ENCODE measurements at regions not wholly inside any gene's neighbourhood (a gene's known extent, or its start where the extent isn't known, plus 50 kb on each side); places are given as distances from the start of the nearest gene placed in this dataset.

GRCh38 chr20:24732599-24732998 lies 216.5 kb upstream of the CST7 start:
- no peaks in the 10 kb centered on the region for H3K4me1 Mint-ChIP-seq (ENCODE audit: low read depth in 2 of 2)
- no peaks in the 10 kb centered on the region for H3K27me3 Mint-ChIP-seq
- H3K36me3 Mint-ChIP-seq (ENCODE audit: insufficient read depth): no peaks in the 10 kb centered on the region
- H3K9me3 Mint-ChIP-seq: no peaks in the 10 kb centered on the region
- no peak for DNase-seq
- ATAC-seq (replicated peaks): no peak
- no peak overlapping the region for H3K27ac Mint-ChIP-seq
- H3K4me3 Mint-ChIP-seq: no peak overlapping the region

GRCh38 chr20:24733416-24733815 lies 215.7 kb upstream of the CST7 start:
- Mint-ChIP-seq H3K9me3 (no peaks in the 10 kb centered on the region), H3K4me3 (no peak overlapping the region), H3K27me3 (no peaks in the 10 kb centered on the region), H3K27ac (no peak overlapping the region), H3K36me3 (ENCODE audit: insufficient read depth) (no peaks in the 10 kb centered on the region), H3K4me1 (ENCODE audit: low read depth in 2 of 2) (no peaks in the 10 kb centered on the region)
- ATAC-seq (replicated peaks) (no peak), DNase-seq (no peak)

GRCh38 chr20:24734139-24734538 lies 214.9 kb upstream of the CST7 start:
- ATAC-seq (replicated peaks) (no peak), DNase-seq (no peak)
- Mint-ChIP-seq H3K36me3 (ENCODE audit: insufficient read depth) (no peaks in the 10 kb centered on the region), H3K27me3 (no peaks in the 10 kb centered on the region), H3K9me3 (no peaks in the 10 kb centered on the region), H3K4me1 (ENCODE audit: low read depth in 2 of 2) (peaks cover 3% of the 10 kb centered on the region in 2 donors), H3K4me3 (no peak overlapping the region), H3K27ac (no peak overlapping the region)

- Mint-ChIP-seq H3K4me3 (no peak overlapping the region), H3K9me3 (no peaks in the 10 kb centered on the region), H3K27me3 (no peaks in the 10 kb centered on the region), H3K36me3 (ENCODE audit: insufficient read depth) (no peaks in the 10 kb centered on the region), H3K4me1 (ENCODE audit: low read depth in 2 of 2) (peaks cover 8 to 10% of the 10 kb centered on the region in 2 donors), H3K27ac (no peak overlapping the region)
- DNase-seq: no peak
- ATAC-seq (replicated peaks): no peak
Measured at GRCh38 chr20:24735263-24735662, 213.8 kb upstream of the CST7 start.

- H3K4me3 Mint-ChIP-seq: no peak overlapping the region
- H3K27me3 Mint-ChIP-seq: no peaks in the 10 kb centered on the region
- no peak overlapping the region for H3K27ac Mint-ChIP-seq
- no peaks in the 10 kb centered on the region for H3K36me3 Mint-ChIP-seq (ENCODE audit: insufficient read depth)
- DNase-seq (no peak), ATAC-seq (replicated peaks) (no peak)
- peaks cover 8 to 10% of the 10 kb centered on the region in 2 donors for H3K4me1 Mint-ChIP-seq (ENCODE audit: low read depth in 2 of 2)
- H3K9me3 Mint-ChIP-seq: no peaks in the 10 kb centered on the region
Measured at GRCh38 chr20:24736131-24736843, 212.8 kb upstream of the CST7 start.

GRCh38 chr20:24736844-24737211 lies 212.2 kb upstream of the CST7 start:
- Mint-ChIP-seq H3K27me3 (no peaks in the 10 kb centered on the region), H3K4me1 (ENCODE audit: low read depth in 2 of 2) (peaks cover 8 to 10% of the 10 kb centered on the region in 2 donors), H3K4me3 (no peak overlapping the region), H3K36me3 (ENCODE audit: insufficient read depth) (no peaks in the 10 kb centered on the region), H3K9me3 (no peaks in the 10 kb centered on the region), H3K27ac (no peak overlapping the region)
- ATAC-seq (replicated peaks): no peak
- DNase-seq: no peak

GRCh38 chr20:24737212-24737850 lies 211.7 kb upstream of the CST7 start:
- DNase-seq: no peak
- H3K9me3 Mint-ChIP-seq: no peaks in the 10 kb centered on the region
- H3K27me3 Mint-ChIP-seq: no peaks in the 10 kb centered on the region
- H3K36me3 Mint-ChIP-seq (ENCODE audit: insufficient read depth): no peaks in the 10 kb centered on the region
- peaks cover 8 to 10% of the 10 kb centered on the region in 2 donors for H3K4me1 Mint-ChIP-seq (ENCODE audit: low read depth in 2 of 2)
- no peak overlapping the region for H3K4me3 Mint-ChIP-seq
- H3K27ac Mint-ChIP-seq: no peak overlapping the region
- ATAC-seq (replicated peaks): no peak

GRCh38 chr20:24738058-24738775 lies 210.9 kb upstream of the CST7 start:
- Mint-ChIP-seq H3K4me3 (no peak overlapping the region), H3K27me3 (no peaks in the 10 kb centered on the region), H3K27ac (peak overlapping the region; percentile 56 to 74), H3K36me3 (ENCODE audit: insufficient read depth) (no peaks in the 10 kb centered on the region), H3K9me3 (no peaks in the 10 kb centered on the region), H3K4me1 (ENCODE audit: low read depth in 2 of 2) (peaks cover 8 to 10% of the 10 kb centered on the region in 2 donors)
- no peak for ATAC-seq (replicated peaks)
- no peak for DNase-seq

- peak overlapping the region; percentile 48 to 59 for H3K4me3 Mint-ChIP-seq
- H3K27me3 Mint-ChIP-seq: peaks cover 0 to 4% of the 10 kb centered on the region in 2 donors
- H3K9me3 Mint-ChIP-seq: no peaks in the 10 kb centered on the region
- peaks cover 8 to 10% of the 10 kb centered on the region in 2 donors for H3K4me1 Mint-ChIP-seq (ENCODE audit: low read depth in 2 of 2)
- DNase-seq (no peak), ATAC-seq (replicated peaks) (no peak)
- no peaks in the 10 kb centered on the region for H3K36me3 Mint-ChIP-seq (ENCODE audit: insufficient read depth)
- peak overlapping the region; percentile 56 to 74 for H3K27ac Mint-ChIP-seq
Measured at GRCh38 chr20:24738981-24739633, 210.0 kb upstream of the CST7 start.

- peak overlapping the region; percentile 56 to 74 for H3K27ac Mint-ChIP-seq
- no peak for DNase-seq
Measured at GRCh38 chr20:24739746-24740145, 209.3 kb upstream of the CST7 start.

GRCh38 chr20:24741493-24742072 lies 207.5 kb upstream of the CST7 start:
- no peak for ATAC-seq (replicated peaks)
- DNase-seq: no peak
- H3K36me3 Mint-ChIP-seq (ENCODE audit: insufficient read depth): no peaks in the 10 kb centered on the region
- H3K9me3 Mint-ChIP-seq: no peaks in the 10 kb centered on the region
- H3K4me3 Mint-ChIP-seq: no peak overlapping the region
- peaks cover 7 to 26% of the 10 kb centered on the region in 2 donors for H3K27me3 Mint-ChIP-seq
- H3K4me1 Mint-ChIP-seq (ENCODE audit: low read depth in 2 of 2): peaks cover 8 to 10% of the 10 kb centered on the region in 2 donors
- no peak overlapping the region for H3K27ac Mint-ChIP-seq

More at GRCh38 chr20:24739746-24740145, 209.3 kb upstream of the CST7 start:
- H3K4me1 Mint-ChIP-seq (ENCODE audit: low read depth in 2 of 2): peaks cover 8 to 10% of the 10 kb centered on the region in 2 donors
- peaks cover 0 to 9% of the 10 kb centered on the region in 2 donors for H3K27me3 Mint-ChIP-seq
- no peaks in the 10 kb centered on the region for H3K9me3 Mint-ChIP-seq
- H3K4me3 Mint-ChIP-seq: peak overlapping the region in 1 of 2 donors; percentile 59
- no peaks in the 10 kb centered on the region for H3K36me3 Mint-ChIP-seq (ENCODE audit: insufficient read depth)
- ATAC-seq (replicated peaks): no peak

GRCh38 chr20:24742436-24742835 lies 206.6 kb upstream of the CST7 start:
- no peaks in the 10 kb centered on the region for H3K9me3 Mint-ChIP-seq
- ATAC-seq (replicated peaks) (no peak), DNase-seq (no peak)
- H3K27ac Mint-ChIP-seq: no peak overlapping the region
- peaks cover 16 to 35% of the 10 kb centered on the region in 2 donors for H3K27me3 Mint-ChIP-seq
- H3K4me3 Mint-ChIP-seq: no peak overlapping the region
- H3K36me3 Mint-ChIP-seq (ENCODE audit: insufficient read depth): no peaks in the 10 kb centered on the region
- H3K4me1 Mint-ChIP-seq (ENCODE audit: low read depth in 2 of 2): peaks cover 8 to 10% of the 10 kb centered on the region in 2 donors

- no peak for ATAC-seq (replicated peaks)
- H3K9me3 Mint-ChIP-seq: no peaks in the 10 kb centered on the region
- H3K4me3 Mint-ChIP-seq: no peak overlapping the region
- no peak for DNase-seq
- H3K36me3 Mint-ChIP-seq (ENCODE audit: insufficient read depth): no peaks in the 10 kb centered on the region
- no peak overlapping the region for H3K27ac Mint-ChIP-seq
- peaks cover 8 to 10% of the 10 kb centered on the region in 2 donors for H3K4me1 Mint-ChIP-seq (ENCODE audit: low read depth in 2 of 2)
- H3K27me3 Mint-ChIP-seq: peaks cover 22 to 40% of the 10 kb centered on the region in 2 donors
Measured at GRCh38 chr20:24742989-24743388, 206.1 kb upstream of the CST7 start.
